Coronary artery (tissue), 2 donors: ENCODE measurements at regions not wholly inside any gene's neighbourhood (a gene's known extent, or its start where the extent isn't known, plus 50 kb on each side); places are given as distances from the start of the nearest gene placed in this dataset.

Experiments used
- DNase-seq: peaks from one replicate; pipeline ENCODE4 v3.0.0-alpha.2; 2017; ENCODE audit warnings: low spot score
- H3K27ac ChIP-seq, 2 donors: fragments of 200-600 bp; sonication (generic); one replicate each; pipeline ENCODE4 v1.5.1; 2016 to 2019
- H3K4me3 ChIP-seq: fragments of 200-600 bp; sonication (generic); 2 replicates; pipeline ENCODE4 v1.5.1; 2016; ENCODE audit warnings: mild to moderate bottlenecking, moderate library complexity
- TF ChIP-seq, protein P1 (sequence below): fragments of 200-600 bp; sonication (generic); IDR thresholded peaks from one replicate; pipeline ENCODE4 v1.5.1; 2019; ENCODE audit warnings: antibody characterized with exemption

GRCh38 chr5:74510476-74511075 lies 130.0 kb downstream of the ENC1 start:
- TF ChIP-seq, protein P1, sequence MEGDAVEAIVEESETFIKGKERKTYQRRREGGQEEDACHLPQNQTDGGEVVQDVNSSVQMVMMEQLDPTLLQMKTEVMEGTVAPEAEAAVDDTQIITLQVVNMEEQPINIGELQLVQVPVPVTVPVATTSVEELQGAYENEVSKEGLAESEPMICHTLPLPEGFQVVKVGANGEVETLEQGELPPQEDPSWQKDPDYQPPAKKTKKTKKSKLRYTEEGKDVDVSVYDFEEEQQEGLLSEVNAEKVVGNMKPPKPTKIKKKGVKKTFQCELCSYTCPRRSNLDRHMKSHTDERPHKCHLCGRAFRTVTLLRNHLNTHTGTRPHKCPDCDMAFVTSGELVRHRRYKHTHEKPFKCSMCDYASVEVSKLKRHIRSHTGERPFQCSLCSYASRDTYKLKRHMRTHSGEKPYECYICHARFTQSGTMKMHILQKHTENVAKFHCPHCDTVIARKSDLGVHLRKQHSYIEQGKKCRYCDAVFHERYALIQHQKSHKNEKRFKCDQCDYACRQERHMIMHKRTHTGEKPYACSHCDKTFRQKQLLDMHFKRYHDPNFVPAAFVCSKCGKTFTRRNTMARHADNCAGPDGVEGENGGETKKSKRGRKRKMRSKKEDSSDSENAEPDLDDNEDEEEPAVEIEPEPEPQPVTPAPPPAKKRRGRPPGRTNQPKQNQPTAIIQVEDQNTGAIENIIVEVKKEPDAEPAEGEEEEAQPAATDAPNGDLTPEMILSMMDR = no peak
- no peak overlapping the region for H3K4me3 ChIP-seq
- H3K27ac ChIP-seq = no peak overlapping the region
- DNase-seq = no peak

DNA sequence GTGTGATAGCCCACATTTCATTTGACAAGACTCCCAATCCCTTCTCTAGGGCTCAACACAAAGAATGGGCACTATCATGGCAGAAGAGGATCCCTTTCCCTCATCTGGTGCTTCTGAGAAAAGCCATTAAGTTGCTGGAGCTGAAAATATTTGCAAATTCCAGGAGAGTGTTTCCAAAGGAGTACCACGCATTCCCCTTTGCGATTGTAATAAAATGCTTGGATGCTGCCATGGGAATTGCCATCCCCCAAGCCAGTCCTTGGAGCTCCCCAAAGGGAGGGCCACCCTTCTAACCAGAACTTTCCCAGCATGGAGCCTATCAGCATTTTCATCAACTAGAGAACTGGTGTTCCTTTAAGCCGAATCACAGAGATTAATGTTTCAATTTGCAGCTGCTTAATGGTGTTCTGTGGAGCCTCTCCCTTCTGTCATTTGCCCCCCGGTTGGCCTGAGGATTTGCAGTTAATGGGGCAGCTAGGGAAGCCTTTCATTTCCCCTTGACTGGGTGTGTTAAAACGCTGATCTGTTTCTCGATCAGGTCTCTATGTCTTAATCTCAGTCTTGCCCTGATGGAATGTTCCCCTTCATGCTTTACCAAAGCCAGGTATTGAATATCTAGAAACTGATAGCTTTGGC lies 133.0 kb downstream of the ENC1 start:
- no peak for DNase-seq
- no peak overlapping the region for H3K4me3 ChIP-seq
- H3K27ac ChIP-seq = no peak overlapping the region
- TF ChIP-seq, protein P1 = no peak

DNA sequence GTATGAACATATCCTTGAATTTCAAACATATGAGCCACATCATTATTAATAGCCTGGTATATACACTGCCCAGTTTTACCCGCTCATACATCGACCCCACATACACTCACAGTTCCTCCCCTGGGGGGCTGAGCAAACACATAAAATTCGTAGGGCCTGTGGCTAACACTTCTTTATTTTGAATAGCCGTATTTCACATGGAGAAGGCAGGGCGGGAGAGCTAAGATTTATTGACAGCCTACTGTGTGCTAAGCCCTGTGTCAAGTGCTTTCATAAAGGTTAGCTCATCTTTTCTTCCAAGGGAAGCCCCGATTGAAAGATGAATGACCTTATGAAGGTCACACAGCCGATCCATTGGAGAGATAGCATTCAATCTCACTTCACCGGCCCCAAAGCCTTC lies 134.4 kb downstream of the ENC1 start:
- no peak for DNase-seq
- Histone ChIP-seq H3K4me3 (no peak overlapping the region), H3K27ac (no peak overlapping the region)
- TF ChIP-seq, protein P1 = no peak

DNA sequence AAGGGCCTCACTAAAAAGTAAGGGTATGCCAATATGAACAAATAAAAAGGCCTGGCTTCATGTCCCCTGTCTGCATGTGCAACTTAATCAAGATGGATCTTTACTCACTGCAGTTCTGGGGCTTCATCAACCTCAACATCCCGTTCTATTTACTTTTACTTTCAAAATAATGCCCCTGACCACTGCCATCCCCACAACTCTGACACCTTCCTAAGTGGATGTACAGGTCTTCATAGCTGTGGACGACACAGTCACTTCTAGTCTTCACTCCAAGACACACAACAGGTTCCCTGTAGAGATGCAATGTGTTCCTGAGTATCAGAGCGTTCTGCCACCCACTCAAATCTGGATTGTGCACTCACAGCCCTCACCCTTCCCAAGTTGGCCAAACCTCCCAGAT lies 136.1 kb downstream of the ENC1 start:
- TF ChIP-seq, protein P1 = no peak
- Histone ChIP-seq H3K4me3 (no peak overlapping the region), H3K27ac (no peak overlapping the region)
- DNase-seq = no peak

GRCh38 chr5:74502479-74502950 lies 138.0 kb downstream of the ENC1 start:
- no peak for DNase-seq
- TF ChIP-seq, protein P1 = no peak
- Histone ChIP-seq H3K27ac (no peak overlapping the region), H3K4me3 (no peak overlapping the region)

- TF ChIP-seq, protein P1 = no peak
- no peak for DNase-seq
- H3K27ac ChIP-seq = no peak overlapping the region
- no peak overlapping the region for H3K4me3 ChIP-seq
Observed at GRCh38 chr5:74501674-74502478, 138.7 kb downstream of the ENC1 start.
